Peyer's patch (tissue), 4 donors: ENCODE measurements at regions not wholly inside any gene's neighbourhood (a gene's known extent, or its start where the extent isn't known, plus 50 kb on each side); places are given as distances from the start of the nearest gene placed in this dataset.
"Not testable (repeated sequence)": the region's sequence is repeated elsewhere in the genome, so short reads cannot be mapped to it uniquely, and the experiment has no call there.

ENCODE experiments used
- POLR2A ChIP-seq, 2 donors: fragments of 450-650 bp; IDR thresholded peaks; one replicate each; pipeline ENCODE4 v1.5.1; 2017; ENCODE audit warnings: antibody characterized with exemption in 2 of 2, mild to moderate bottlenecking in 2 of 2, moderate library complexity in 2 of 2
- TF ChIP-seq, protein P1 (sequence below), 6 experiments: fragments of 450-650 bp in 4 of 6; fragments of 200-600 bp in 2 of 6; sonication (generic) in 1 of 6; IDR thresholded peaks; one replicate each; pipeline ENCODE4 v1.5.1; 2017 to 2019; ENCODE audit warnings: antibody characterized with exemption in 6 of 6, mild to moderate bottlenecking in 3 of 6, moderate library complexity in 1 of 6

DNA sequence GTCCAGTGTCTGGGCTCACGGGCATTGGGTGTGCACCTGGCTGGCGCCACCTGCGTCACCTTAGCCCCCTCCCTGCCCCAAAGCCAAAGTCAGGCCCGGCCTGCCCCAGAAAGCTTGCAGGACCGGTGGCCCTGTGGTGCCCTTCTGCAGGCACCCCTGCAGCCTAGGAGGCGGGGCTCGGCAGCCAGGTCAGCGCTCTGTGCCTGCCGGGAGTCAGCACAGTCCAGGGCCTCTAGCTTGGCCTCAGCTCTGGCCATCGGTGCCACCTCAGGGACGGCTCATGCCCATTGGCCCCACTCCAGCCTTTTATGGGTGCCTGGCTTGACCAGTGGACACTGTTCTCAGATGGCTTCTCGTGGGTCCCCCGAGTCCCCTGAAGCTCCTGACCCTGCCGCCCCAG lies 118.5 kb downstream of the TMEM121 start:
- TF ChIP-seq, protein P1, sequence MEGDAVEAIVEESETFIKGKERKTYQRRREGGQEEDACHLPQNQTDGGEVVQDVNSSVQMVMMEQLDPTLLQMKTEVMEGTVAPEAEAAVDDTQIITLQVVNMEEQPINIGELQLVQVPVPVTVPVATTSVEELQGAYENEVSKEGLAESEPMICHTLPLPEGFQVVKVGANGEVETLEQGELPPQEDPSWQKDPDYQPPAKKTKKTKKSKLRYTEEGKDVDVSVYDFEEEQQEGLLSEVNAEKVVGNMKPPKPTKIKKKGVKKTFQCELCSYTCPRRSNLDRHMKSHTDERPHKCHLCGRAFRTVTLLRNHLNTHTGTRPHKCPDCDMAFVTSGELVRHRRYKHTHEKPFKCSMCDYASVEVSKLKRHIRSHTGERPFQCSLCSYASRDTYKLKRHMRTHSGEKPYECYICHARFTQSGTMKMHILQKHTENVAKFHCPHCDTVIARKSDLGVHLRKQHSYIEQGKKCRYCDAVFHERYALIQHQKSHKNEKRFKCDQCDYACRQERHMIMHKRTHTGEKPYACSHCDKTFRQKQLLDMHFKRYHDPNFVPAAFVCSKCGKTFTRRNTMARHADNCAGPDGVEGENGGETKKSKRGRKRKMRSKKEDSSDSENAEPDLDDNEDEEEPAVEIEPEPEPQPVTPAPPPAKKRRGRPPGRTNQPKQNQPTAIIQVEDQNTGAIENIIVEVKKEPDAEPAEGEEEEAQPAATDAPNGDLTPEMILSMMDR (IDR thresholded peaks at IDR 0.05): not testable (repeated sequence)
- not testable (repeated sequence) for TF ChIP-seq POLR2A (IDR thresholded peaks at IDR 0.05)
